Neural cell (in vitro differentiated cells): ENCODE measurements at regions not wholly inside any gene's neighbourhood (a gene's known extent, or its start where the extent isn't known, plus 50 kb on each side); places are given as distances from the start of the nearest gene placed in this dataset.

Experiments
- H2AFZ ChIP-seq: fragments of 200-600, 300-800 bp; sonication (generic), shearing (Covaris generic); 2 replicates; pipeline ENCODE4 v1.6.0; 2014; ENCODE audit warnings: low read depth, mild to moderate bottlenecking, antibody characterized with exemption, low read length, moderate library complexity
- H3F3A ChIP-seq: fragments of 200-600 bp; shearing (Covaris generic); 2 replicates; pipeline ENCODE4 v1.6.1; 2016; ENCODE audit warnings: mild to moderate bottlenecking, moderate library complexity, mixed read lengths, antibody characterized with exemption, low read length; ENCODE audit not compliant: insufficient read depth, poor library complexity, severe bottlenecking
- H3K27ac ChIP-seq: fragments of 200-600, 300-800 bp; sonication (generic), shearing (Covaris generic); 2 replicates; pipeline ENCODE4 v1.5.1; 2014; ENCODE audit warnings: mild to moderate bottlenecking, low read length, moderate library complexity
- H3K27me3 ChIP-seq: fragments of 300-800, 200-600 bp; sonication (generic), shearing (Covaris generic); 2 replicates; pipeline ENCODE4 v1.6.0; 2014; ENCODE audit warnings: mild to moderate bottlenecking, low read depth, low read length, moderate library complexity; ENCODE audit not compliant: insufficient read depth
- H3K36me3 ChIP-seq: fragments of 300-800, 200-600 bp; sonication (generic), shearing (Covaris generic); 2 replicates; pipeline ENCODE4 v1.5.1; 2014; ENCODE audit warnings: mild to moderate bottlenecking, antibody characterized with exemption, low read length, moderate library complexity; ENCODE audit not compliant: insufficient read depth
- H3K4me2 ChIP-seq: fragments of 300-800, 200-600 bp; sonication (generic), shearing (Covaris generic); 2 replicates; pipeline ENCODE4 v1.6.0; 2014; ENCODE audit warnings: mild to moderate bottlenecking, low read length
- H3K4me3 ChIP-seq: fragments of 300-800, 200-600 bp; sonication (generic), shearing (Covaris generic); 2 replicates; pipeline ENCODE4 v1.5.1; 2014; ENCODE audit warnings: mild to moderate bottlenecking, low read length, moderate library complexity
- H3K79me2 ChIP-seq: fragments of 200-600 bp; shearing (Covaris generic); replicated peaks from 2 replicates; pipeline ENCODE4 v1.6.0; 2014; ENCODE audit warnings: mild to moderate bottlenecking, low read length, moderate library complexity; ENCODE audit not compliant: insufficient read depth
- H3K9ac ChIP-seq: fragments of 300-800, 200-600 bp; sonication (generic), shearing (Covaris generic); 2 replicates; pipeline ENCODE4 v1.6.1; 2016; ENCODE audit warnings: mild to moderate bottlenecking, low read length, mixed read lengths
- H3K9me2 ChIP-seq: fragments of 200-600 bp; shearing (Covaris generic); 2 replicates; pipeline ENCODE4 v1.6.1; 2016; ENCODE audit warnings: mild to moderate bottlenecking, low read length, mixed read lengths; ENCODE audit not compliant: insufficient read depth
- H3K9me3 ChIP-seq: fragments of 200-600, 300-800 bp; sonication (generic), shearing (Covaris generic); 2 replicates; pipeline ENCODE4 v1.6.1; 2016; ENCODE audit warnings: mild to moderate bottlenecking, mixed run types, low read length, moderate library complexity, mixed read lengths
- H4K20me1 ChIP-seq: fragments of 200-600 bp; shearing (Covaris generic); 2 replicates; pipeline ENCODE4 v1.6.1; 2016; ENCODE audit warnings: mild to moderate bottlenecking, mixed run types; ENCODE audit not compliant: insufficient read depth
- CTCF ChIP-seq: fragments of 450-650 bp; IDR thresholded peaks from 2 replicates; pipeline ENCODE4 v1.5.1; 2014; ENCODE audit warnings: antibody characterized with exemption, mild to moderate bottlenecking, moderate library complexity; ENCODE audit not compliant: poor library complexity, severe bottlenecking
- EP300 ChIP-seq: fragments of 450-650 bp; conservative IDR thresholded peaks from 2 replicates; pipeline ENCODE4 v1.6.1; 2014; ENCODE audit warnings: antibody characterized with exemption, mild to moderate bottlenecking, moderate library complexity; ENCODE audit not compliant: poor library complexity, severe bottlenecking
- EZH2 ChIP-seq: fragments of 200-600, 300-800 bp; shearing (Covaris generic), sonication (generic); IDR thresholded peaks from 2 replicates; pipeline ENCODE4 v1.6.1; 2014; ENCODE audit warnings: antibody characterized with exemption, low read length, borderline replicate concordance, mild to moderate bottlenecking; ENCODE audit not compliant: insufficient read depth, poor library complexity, severe bottlenecking
- MXI1 ChIP-seq: fragments of 450-650 bp; conservative IDR thresholded peaks from 2 replicates; pipeline ENCODE4 v1.6.1; 2014; ENCODE audit warnings: antibody characterized with exemption, mild to moderate bottlenecking; ENCODE audit not compliant: poor library complexity, severe bottlenecking
- POLR2AphosphoS5 ChIP-seq: IDR thresholded peaks from 2 replicates; pipeline ENCODE4 v1.6.1; 2012
- RAD21 ChIP-seq: fragments of 450-650 bp; conservative IDR thresholded peaks from 2 replicates; pipeline ENCODE4 v1.6.1; 2014; ENCODE audit warnings: antibody characterized with exemption, mild to moderate bottlenecking, moderate library complexity
- REST ChIP-seq: IDR thresholded peaks from 2 replicates; pipeline ENCODE4 v1.6.1; 2012; ENCODE audit warnings: borderline replicate concordance
- SMC3 ChIP-seq: fragments of 450-650 bp; conservative IDR thresholded peaks from 2 replicates; pipeline ENCODE4 v1.6.1; 2014; ENCODE audit warnings: antibody characterized with exemption, mild to moderate bottlenecking, moderate library complexity; ENCODE audit not compliant: poor library complexity
- TAF1 ChIP-seq: IDR thresholded peaks from 2 replicates; pipeline ENCODE4 v1.6.1; 2012; ENCODE audit warnings: low read depth

- H3K9me2 ChIP-seq: no peaks in the 10 kb centered on the region
- no peak overlapping the region for H3K4me3 ChIP-seq
- H3K36me3 ChIP-seq: no peaks in the 10 kb centered on the region
- H3K9ac ChIP-seq: no peak overlapping the region
- H3K27me3 ChIP-seq: no peaks in the 10 kb centered on the region
- no peak overlapping the region for H3K27ac ChIP-seq
- no peaks in the 10 kb centered on the region for H4K20me1 ChIP-seq
- TF ChIP-seq SMC3 (no peak), EP300 (no peak), REST (no peak), MXI1 (no peak), CTCF (no peak), RAD21 (no peak), TAF1 (no peak), POLR2AphosphoS5 (no peak), EZH2 (no peak)
- no peaks in the 10 kb centered on the region for H3F3A ChIP-seq
- no peaks in the 10 kb centered on the region for H3K9me3 ChIP-seq
- no peak overlapping the region for H2AFZ ChIP-seq
- H3K79me2 ChIP-seq: no peaks in the 10 kb centered on the region
- no peak overlapping the region for H3K4me2 ChIP-seq
Observed at GRCh38 chrX:107542040-107542439, 86.3 kb upstream of the PRPS1 start.

- Histone ChIP-seq H3K79me2 (no peaks in the 10 kb centered on the region), H4K20me1 (no peaks in the 10 kb centered on the region), H3K9me2 (no peaks in the 10 kb centered on the region), H3K4me3 (no peak overlapping the region), H3K27ac (no peak overlapping the region), H3K27me3 (no peaks in the 10 kb centered on the region), H3K9ac (no peak overlapping the region), H3K36me3 (no peaks in the 10 kb centered on the region), H2AFZ (no peak overlapping the region), H3K9me3 (no peaks in the 10 kb centered on the region), H3K4me2 (no peak overlapping the region), H3F3A (no peaks in the 10 kb centered on the region)
- peak; percentile 25 for TF ChIP-seq RAD21
- no peak for TF ChIP-seq EZH2
- peak; percentile 36 for TF ChIP-seq SMC3
- no peak for TF ChIP-seq POLR2AphosphoS5
- no peak for TF ChIP-seq TAF1
- TF ChIP-seq REST: no peak
- TF ChIP-seq CTCF: no peak
- TF ChIP-seq MXI1: no peak
- no peak for TF ChIP-seq EP300
Observed at GRCh38 chrX:107542500-107542899, 85.8 kb upstream of the PRPS1 start.
